ENCODE measurements at regions not wholly inside any gene's neighbourhood (a gene's known extent, or its start where the extent isn't known, plus 50 kb on each side); places are given as distances from the start of the nearest gene placed in this dataset.
"Not testable (repeated sequence)": the region's sequence is repeated elsewhere in the genome, so short reads cannot be mapped to it uniquely, and the experiment has no call there.

GRCh38 chr1:173300061-173301044 is 93.2 kb upstream of the TNFSF4 start:
- no peak for DNase-seq

- DNase-seq = no peak
These were observed 94.4 kb upstream of the TNFSF4 start for GRCh38 chr1:173301507-173301906.

GRCh38 chr1:173302366-173302765 is 95.2 kb upstream of the TNFSF4 start:
- no peak for DNase-seq

GRCh38 chr1:173302890-173303829 is 96.0 kb upstream of the TNFSF4 start:
- no peak for DNase-seq

GRCh38 chr1:173303984-173304383 is 96.9 kb upstream of the TNFSF4 start:
- no peak for DNase-seq

- no peak for DNase-seq
These were observed 97.5 kb upstream of the TNFSF4 start for GRCh38 chr1:173304529-173305227.

- no peak for DNase-seq
These were observed 100.7 kb upstream of the TNFSF4 start for GRCh38 chr1:173307845-173308244.

GRCh38 chr1:173314656-173315055 is 107.5 kb upstream of the TNFSF4 start:
- no peak for DNase-seq

- no peak for DNase-seq
These were observed 108.2 kb upstream of the TNFSF4 start for GRCh38 chr1:173315296-173315695.

GRCh38 chr1:173318788-173319187 is 111.7 kb upstream of the TNFSF4 start:
- DNase-seq = no peak

- not testable (repeated sequence) for DNase-seq
These were observed 117.2 kb upstream of the TNFSF4 start for GRCh38 chr1:173324352-173324751.

- not testable (repeated sequence) for DNase-seq
These were observed 120.9 kb upstream of the TNFSF4 start for GRCh38 chr1:173327987-173328386.

GRCh38 chr1:173328961-173329360 is 121.8 kb upstream of the TNFSF4 start:
- DNase-seq = no peak

GRCh38 chr1:173329726-173330125 is 122.6 kb upstream of the TNFSF4 start:
- DNase-seq = no peak

- DNase-seq = no peak
These were observed 123.2 kb upstream of the TNFSF4 start for GRCh38 chr1:173330149-173330951.

- DNase-seq = not testable (repeated sequence)
These were observed 123.9 kb upstream of the TNFSF4 start for GRCh38 chr1:173330952-173331548.

GRCh38 chr1:173332026-173332425 is 124.9 kb upstream of the TNFSF4 start:
- DNase-seq = no peak

- DNase-seq = no peak
These were observed 126.5 kb upstream of the TNFSF4 start for GRCh38 chr1:173333581-173333980.

GRCh38 chr1:173337126-173337525 is 130.0 kb upstream of the TNFSF4 start:
- DNase-seq = no peak

GRCh38 chr1:173341307-173341706 is 134.2 kb upstream of the TNFSF4 start:
- DNase-seq = no peak

- DNase-seq = no peak
These were observed 134.8 kb upstream of the TNFSF4 start for GRCh38 chr1:173341971-173342370.

GRCh38 chr1:173342736-173343135 is 134.4 kb upstream of the PRDX6 start:
- DNase-seq = no peak

Measured in activated naive CD4-positive, alpha-beta T cell (primary cell).